GM19467 (cell line): ENCODE measurements at regions not wholly inside any gene's neighbourhood (a gene's known extent, or its start where the extent isn't known, plus 50 kb on each side); places are given as distances from the start of the nearest gene placed in this dataset.
"Not testable (repeated sequence)": the region's sequence is repeated elsewhere in the genome, so short reads cannot be mapped to it uniquely, and the experiment has no call there.

Experiments
- ATAC-seq: cut with Tn5 transposase; IDR thresholded peaks from one replicate; pipeline ENCODE4 v1.9.1; 2021; ENCODE audit warnings: mild to moderate bottlenecking, moderate library complexity; ENCODE audit not compliant: unreplicated experiment

- no peak for ATAC-seq
These were observed 361.0 kb downstream of the ETV1 start for GRCh38 chr7:13628239-13629001.

DNA sequence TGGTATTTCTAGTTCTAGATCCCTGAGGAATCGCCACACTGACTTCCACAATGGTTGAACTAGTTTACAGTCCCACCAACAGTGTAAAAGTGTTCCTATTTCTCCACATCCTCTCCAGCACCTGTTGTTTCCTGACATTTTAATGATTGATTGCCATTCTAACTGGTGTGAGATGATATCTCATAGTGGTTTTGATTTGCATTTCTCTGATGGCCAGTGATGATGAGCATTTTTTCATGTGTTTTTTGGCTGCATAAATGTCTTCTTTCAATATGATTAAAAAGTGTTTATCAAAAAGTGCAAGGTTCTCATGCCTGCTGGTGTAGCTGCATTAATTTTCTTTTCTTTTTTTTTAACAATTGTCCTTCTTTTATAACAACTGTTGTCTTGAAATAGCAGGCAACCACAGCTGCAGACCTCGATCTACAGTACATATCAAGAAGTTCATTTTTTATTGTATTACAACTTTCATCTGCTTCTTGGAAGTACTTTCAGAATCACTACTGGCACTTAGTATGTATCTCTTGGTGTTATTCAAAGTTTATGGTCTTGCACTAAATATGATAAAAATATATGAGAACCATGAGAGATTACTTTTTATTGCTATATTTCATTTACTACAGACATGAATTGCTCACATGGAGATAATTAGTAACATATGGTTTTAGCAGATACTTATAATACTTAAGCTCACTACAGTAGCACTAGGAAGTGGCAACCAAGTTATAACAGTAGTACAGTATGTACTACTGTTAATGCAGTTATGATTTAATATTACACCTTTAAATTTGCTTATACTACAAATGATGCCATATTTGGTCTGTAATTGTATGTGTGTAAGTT is 358.0 kb downstream of the ETV1 start:
- ATAC-seq = not testable (repeated sequence)

DNA sequence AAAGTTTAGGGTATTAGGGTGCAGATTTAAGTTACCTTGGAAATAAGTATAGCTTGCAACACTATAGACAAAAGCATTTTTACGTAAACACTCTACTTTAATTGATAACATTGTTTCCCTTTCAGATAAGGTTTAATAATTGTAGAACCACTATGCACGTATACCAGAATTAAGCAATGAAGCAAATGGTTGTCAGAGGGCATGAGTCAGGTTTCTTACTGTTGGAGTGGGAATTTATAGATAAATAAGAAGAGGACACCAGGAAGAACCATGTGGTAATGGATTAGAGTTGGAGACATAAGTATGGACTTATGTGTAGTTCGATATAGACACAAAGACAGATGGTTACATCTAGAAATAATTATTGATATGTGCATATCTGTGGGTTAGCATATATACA is 355.6 kb downstream of the ETV1 start:
- no peak for ATAC-seq

- ATAC-seq = no peak
These were observed 350.1 kb downstream of the ETV1 start for GRCh38 chr7:13639396-13639795.

- no peak for ATAC-seq
These were observed 347.8 kb downstream of the ETV1 start for GRCh38 chr7:13641714-13642113.

DNA sequence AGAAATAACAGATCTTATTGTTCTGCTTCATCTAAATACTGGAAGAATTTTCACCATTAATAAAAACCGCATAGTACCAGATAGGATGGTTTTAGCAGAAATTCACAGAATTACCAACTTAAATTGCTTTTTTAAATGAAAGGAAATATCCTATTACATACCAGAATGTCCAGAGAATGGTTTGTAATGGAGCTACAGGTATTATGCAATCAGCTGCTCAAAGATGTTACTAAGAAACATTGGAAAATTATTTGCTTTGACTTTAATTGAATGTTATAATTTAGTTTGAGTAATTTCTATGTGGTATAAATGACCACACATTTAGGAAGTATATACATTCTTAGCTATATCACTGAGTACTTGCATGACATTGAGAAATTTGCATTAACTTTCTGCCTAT is 338.3 kb downstream of the ETV1 start:
- no peak for ATAC-seq

DNA sequence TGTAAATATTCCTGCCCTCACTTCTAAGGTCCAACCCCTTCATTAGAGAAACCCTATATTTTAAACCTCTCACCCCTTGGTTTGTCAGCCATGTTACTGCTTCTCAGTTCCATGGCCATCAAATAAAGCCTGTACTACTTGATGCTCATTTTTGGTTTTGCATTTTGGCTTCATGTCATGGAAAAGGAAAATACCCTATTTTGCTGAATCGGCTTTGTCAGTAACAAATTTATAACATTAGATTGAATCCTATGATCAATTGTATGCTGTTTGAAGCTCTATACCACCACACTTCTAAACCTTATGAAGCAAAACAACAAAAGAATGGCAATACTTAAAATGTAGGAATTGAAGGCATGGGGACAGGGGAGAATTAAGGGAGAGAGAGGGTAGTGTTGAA is 333.1 kb downstream of the ETV1 start:
- no peak for ATAC-seq

DNA sequence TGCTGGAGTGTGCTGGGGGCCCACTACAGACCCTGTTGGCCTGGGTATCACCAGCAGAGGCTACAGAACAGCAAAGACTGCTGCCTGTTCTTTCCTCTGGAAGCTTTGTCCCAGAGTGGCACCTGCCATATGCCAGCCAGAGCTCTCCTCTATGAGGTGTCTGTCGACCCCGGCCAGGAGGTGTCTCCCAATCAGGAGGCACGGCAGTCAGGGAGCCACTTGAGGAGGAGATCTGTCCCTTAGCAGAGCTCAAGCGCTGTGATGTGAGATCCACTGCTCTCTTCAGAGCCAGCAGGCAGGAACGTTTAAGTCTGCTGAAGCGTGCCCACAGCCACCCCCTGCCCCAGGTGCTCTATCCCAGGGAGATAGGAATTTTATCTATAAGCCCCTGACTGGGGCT is 316.2 kb downstream of the ETV1 start:
- no peak for ATAC-seq

DNA sequence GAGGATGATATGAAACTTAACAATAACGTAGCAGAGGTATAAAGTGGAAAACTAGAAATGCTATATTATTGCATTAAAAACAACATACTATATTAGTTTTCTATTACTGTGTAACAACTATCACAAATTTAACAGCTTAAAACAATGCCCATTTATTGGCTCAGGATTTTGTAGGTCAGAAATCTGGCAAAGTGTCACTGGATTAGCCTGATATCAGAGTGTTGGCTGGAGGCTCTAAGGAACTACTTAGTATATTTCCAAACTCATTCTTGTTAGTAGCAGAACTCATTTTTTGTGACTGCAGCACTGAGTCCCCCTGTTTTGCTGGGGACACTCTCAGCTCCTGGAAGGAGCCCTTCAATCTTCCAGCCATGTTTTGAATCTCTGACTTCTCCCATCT is 306.8 kb downstream of the ETV1 start:
- ATAC-seq = no peak

- ATAC-seq = no peak
These were observed 302.0 kb downstream of the ETV1 start for GRCh38 chr7:13687500-13687899.

DNA sequence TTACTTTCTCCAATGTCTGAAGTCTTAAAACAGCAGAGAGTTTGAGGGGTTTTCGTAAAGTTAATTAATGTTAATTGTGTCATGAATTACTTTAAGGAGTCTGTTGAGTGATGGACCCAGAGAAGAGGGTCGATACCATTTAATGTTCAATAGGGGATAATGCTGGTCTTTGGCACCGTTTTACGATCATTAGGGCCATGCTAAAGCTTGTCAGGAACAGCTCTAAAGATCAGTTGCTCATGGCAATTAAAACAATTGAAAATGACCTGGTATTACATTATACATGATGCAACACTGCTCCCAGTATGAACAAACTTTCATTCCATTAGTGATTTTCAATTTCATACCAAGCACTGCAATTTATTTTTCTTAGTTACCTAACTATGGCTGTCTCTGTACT is 296.9 kb downstream of the ETV1 start:
- no peak for ATAC-seq

DNA sequence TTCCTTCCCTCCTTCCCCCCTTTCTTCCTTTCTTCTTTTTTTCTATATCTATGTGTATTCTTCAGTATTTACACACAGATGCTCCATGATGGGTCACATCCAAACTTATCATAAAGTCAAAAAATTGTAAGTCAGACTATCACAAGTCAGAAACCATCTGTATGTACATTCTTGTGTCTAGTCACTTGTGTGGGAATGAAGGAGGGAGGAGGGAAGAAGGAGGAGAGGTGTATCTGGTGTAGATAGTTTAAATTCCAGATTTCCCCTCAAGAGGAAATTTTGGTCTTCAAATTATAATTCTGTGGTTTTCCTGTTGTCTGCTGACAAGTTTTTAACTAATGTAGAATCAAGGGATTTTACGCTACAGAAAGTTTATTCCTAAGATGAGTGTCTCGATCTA is 287.2 kb downstream of the ETV1 start:
- ATAC-seq = no peak

GRCh38 chr7:13708670-13709069 is 280.8 kb downstream of the ETV1 start:
- ATAC-seq = no peak

DNA sequence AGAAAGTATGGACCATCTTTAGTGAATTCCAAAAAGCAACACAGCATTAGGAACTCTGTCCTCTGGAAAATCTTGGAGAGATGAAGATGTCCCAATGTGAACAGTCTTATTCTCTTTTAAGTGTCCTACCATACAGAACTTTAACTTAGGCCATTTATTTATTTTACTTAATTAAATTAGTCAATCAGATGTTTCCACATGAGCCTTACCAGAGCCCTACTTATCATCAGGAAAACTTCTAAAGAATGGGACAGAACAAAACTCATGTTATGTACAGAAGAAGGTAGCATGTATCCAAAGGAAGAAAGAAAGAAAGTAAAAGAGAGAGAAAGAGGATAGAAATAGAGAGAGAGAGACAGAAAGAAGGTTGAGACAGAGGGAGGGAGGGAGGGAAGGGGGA is 276.4 kb downstream of the ETV1 start:
- no peak for ATAC-seq

DNA sequence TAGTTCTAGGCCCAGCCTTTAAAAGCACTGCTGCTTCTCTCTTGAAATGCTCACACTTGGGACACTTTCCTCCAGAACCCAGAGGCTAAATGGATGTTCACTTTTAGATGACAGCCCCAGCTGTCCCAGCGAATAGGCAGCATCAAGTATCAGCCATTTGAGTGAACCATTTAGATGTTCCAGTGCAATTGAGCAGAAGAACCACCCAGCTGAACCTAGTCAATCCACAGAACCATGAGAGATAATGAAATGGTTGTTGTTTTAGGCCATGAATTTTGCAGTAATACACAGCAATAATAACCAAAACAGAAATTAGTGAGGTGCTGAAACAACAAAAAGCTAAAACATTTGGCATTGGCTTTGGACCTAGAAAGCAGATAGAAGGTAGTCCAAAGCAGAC is 273.9 kb downstream of the ETV1 start:
- ATAC-seq = no peak

DNA sequence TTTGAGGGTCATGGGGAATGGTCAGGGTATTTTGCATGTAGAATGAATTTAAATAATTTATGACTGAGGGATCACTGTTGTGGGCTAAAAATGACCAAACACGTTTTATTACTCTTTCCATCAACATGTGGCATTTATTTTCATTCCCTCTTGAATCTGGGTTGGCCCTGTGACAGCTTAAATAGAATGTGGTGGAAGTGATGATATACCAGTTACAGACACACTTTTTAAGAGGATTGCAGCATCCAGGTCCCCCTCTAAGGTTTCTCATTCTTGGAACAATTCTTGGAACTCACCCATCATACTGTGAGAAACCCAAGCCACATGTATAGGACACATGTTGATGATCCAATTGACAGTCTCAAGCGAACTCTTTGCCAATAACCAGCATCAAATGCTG is 272.4 kb downstream of the ETV1 start:
- no peak for ATAC-seq

GRCh38 chr7:13724191-13724976 is 265.1 kb downstream of the ETV1 start:
- no peak for ATAC-seq

GRCh38 chr7:13724977-13725566 is 264.4 kb downstream of the ETV1 start:
- ATAC-seq = no peak

- ATAC-seq = no peak
These were observed 263.9 kb downstream of the ETV1 start for GRCh38 chr7:13725591-13725990.

- no peak for ATAC-seq
These were observed 262.2 kb downstream of the ETV1 start for GRCh38 chr7:13727279-13727678.

GRCh38 chr7:13727751-13728150 is 261.7 kb downstream of the ETV1 start:
- no peak for ATAC-seq
